ENCODE measurements at regions not wholly inside any gene's neighbourhood (a gene's known extent, or its start where the extent isn't known, plus 50 kb on each side); places are given as distances from the start of the nearest gene placed in this dataset.

- DNase-seq (peak in 1 of 5 donors; percentile 29), FAIRE-seq (no peak)
Observed at GRCh38 chr12:25382311-25383106, 131.8 kb upstream of the KRAS start.

GRCh38 chr12:25377469-25378177 lies 126.9 kb upstream of the KRAS start:
- intact Hi-C loops (cut with DNase I): no loop called here
- no peak for TF ChIP-seq CTCF (IDR thresholded peaks at IDR 0.05; ENCODE audit: borderline replicate concordance, extremely low read depth, insufficient read depth)

More at GRCh38 chr12:25382311-25383106, 131.8 kb upstream of the KRAS start:
- Histone ChIP-seq H3K9me3 (ENCODE audit: control insufficient read depth in 2 of 3, insufficient read depth in 1 of 3, low read length in 3 of 3) (no peaks in the 10 kb centered on the region), H3K27me3 (ENCODE audit: control insufficient read depth, insufficient read depth, low read length) (no peaks in the 10 kb centered on the region), H3K9ac (ENCODE audit: low read length in 3 of 3) (no peak overlapping the region), H3K36me3 (ENCODE audit: control insufficient read depth in 2 of 3, insufficient read depth in 3 of 3, low read length in 3 of 3) (no peaks in the 10 kb centered on the region), H3K27ac (ENCODE audit: low read depth in 2 of 2, low read length in 2 of 2) (no peak overlapping the region), H3K4me1 (ENCODE audit: control insufficient read depth in 2 of 3, insufficient read depth in 2 of 3, low read depth in 1 of 3, low read length in 3 of 3) (peaks cover 4 to 8% (median 7%) of the 10 kb centered on the region in 3 donors), H3K4me3 (ENCODE audit: low read length in 3 of 3) (no peak overlapping the region)
- intact Hi-C loops (cut with DNase I): no loop called here
- no peak for TF ChIP-seq CTCF (IDR thresholded peaks at IDR 0.05; ENCODE audit: borderline replicate concordance, extremely low read depth, insufficient read depth)

GRCh38 chr12:25376985-25377384 lies 126.3 kb upstream of the KRAS start:
- H3K27me3 ChIP-seq (ENCODE audit: control insufficient read depth, insufficient read depth, low read length): no peaks in the 10 kb centered on the region
- no peaks in the 10 kb centered on the region for H3K36me3 ChIP-seq (ENCODE audit: control insufficient read depth in 2 of 3, insufficient read depth in 3 of 3, low read length in 3 of 3)
- no peaks in the 10 kb centered on the region for H3K4me1 ChIP-seq (ENCODE audit: control insufficient read depth in 2 of 3, insufficient read depth in 2 of 3, low read depth in 1 of 3, low read length in 3 of 3)
- intact Hi-C loops (cut with DNase I): no loop called here
- FAIRE-seq (no peak), DNase-seq (no peak)
- no peak overlapping the region for H3K27ac ChIP-seq (ENCODE audit: low read depth in 2 of 2, low read length in 2 of 2)
- H3K4me3 ChIP-seq (ENCODE audit: low read length in 3 of 3): no peak overlapping the region
- no peaks in the 10 kb centered on the region for H3K9me3 ChIP-seq (ENCODE audit: control insufficient read depth in 2 of 3, insufficient read depth in 1 of 3, low read length in 3 of 3)
- no peak overlapping the region for H3K9ac ChIP-seq (ENCODE audit: low read length in 3 of 3)
- no peak for TF ChIP-seq CTCF (IDR thresholded peaks at IDR 0.05; ENCODE audit: borderline replicate concordance, extremely low read depth, insufficient read depth)

More at GRCh38 chr12:25377469-25378177, 126.9 kb upstream of the KRAS start:
- Histone ChIP-seq H3K4me3 (ENCODE audit: low read length in 3 of 3) (no peak overlapping the region), H3K27me3 (ENCODE audit: control insufficient read depth, insufficient read depth, low read length) (no peaks in the 10 kb centered on the region), H3K9ac (ENCODE audit: low read length in 3 of 3) (no peak overlapping the region), H3K36me3 (ENCODE audit: control insufficient read depth in 2 of 3, insufficient read depth in 3 of 3, low read length in 3 of 3) (no peaks in the 10 kb centered on the region), H3K27ac (ENCODE audit: low read depth in 2 of 2, low read length in 2 of 2) (no peak overlapping the region), H3K4me1 (ENCODE audit: control insufficient read depth in 2 of 3, insufficient read depth in 2 of 3, low read depth in 1 of 3, low read length in 3 of 3) (no peaks in the 10 kb centered on the region), H3K9me3 (ENCODE audit: control insufficient read depth in 2 of 3, insufficient read depth in 1 of 3, low read length in 3 of 3) (no peaks in the 10 kb centered on the region)
- DNase-seq (no peak), FAIRE-seq (no peak)
